Endodermal cell (in vitro differentiated cells): ENCODE measurements at regions not wholly inside any gene's neighbourhood (a gene's known extent, or its start where the extent isn't known, plus 50 kb on each side); places are given as distances from the start of the nearest gene placed in this dataset.

Source experiments
- DNase-seq: peaks from one replicate; pipeline ENCODE4 v3.0.0-alpha.2; 2017
- H3K27ac ChIP-seq: 2 replicates; pipeline ENCODE4 v1.5.1; 2013; ENCODE audit warnings: mild to moderate bottlenecking, low read depth, low read length, moderate library complexity
- H3K27me3 ChIP-seq: 2 replicates; pipeline ENCODE4 v1.6.1; 2013; ENCODE audit warnings: mild to moderate bottlenecking, low read length, moderate library complexity; ENCODE audit not compliant: insufficient read depth, control insufficient read depth, poor library complexity, severe bottlenecking
- H3K36me3 ChIP-seq: 2 replicates; pipeline ENCODE4 v1.7.0; 2013; ENCODE audit warnings: mild to moderate bottlenecking, low read length, moderate library complexity; ENCODE audit not compliant: control insufficient read depth, insufficient read depth
- H3K4me1 ChIP-seq: one replicate; pipeline ENCODE4 v1.7.0; 2013; ENCODE audit warnings: low read length; ENCODE audit not compliant: control insufficient read depth, insufficient read depth
- H3K4me3 ChIP-seq: 2 replicates; pipeline ENCODE4 v1.5.1; 2013; ENCODE audit warnings: mild to moderate bottlenecking, low read length, moderate library complexity
- H3K9ac ChIP-seq: 2 replicates; pipeline ENCODE4 v1.6.1; 2013; ENCODE audit warnings: mild to moderate bottlenecking, low read length, moderate library complexity; ENCODE audit not compliant: poor library complexity, severe bottlenecking; ENCODE audit errors: extremely low read depth
- H3K9me3 ChIP-seq: 2 replicates; pipeline ENCODE4 v1.6.1; 2013; ENCODE audit warnings: mild to moderate bottlenecking, low read length, moderate library complexity; ENCODE audit not compliant: control insufficient read depth
- H3K27ac Mint-ChIP-seq: 2 replicates; pipeline ENCODE4 v1.8.0; 2020; ENCODE audit warnings: mixed read lengths
- H3K27me3 Mint-ChIP-seq: 2 replicates; pipeline ENCODE4 v1.8.0; 2021; ENCODE audit warnings: mild to moderate bottlenecking, mixed read lengths; ENCODE audit not compliant: insufficient read depth
- H3K36me3 Mint-ChIP-seq: 2 replicates; pipeline ENCODE4 v1.8.0; 2020; ENCODE audit warnings: low read depth, mixed read lengths
- H3K4me1 Mint-ChIP-seq: 2 replicates; pipeline ENCODE4 v1.8.0; 2020; ENCODE audit warnings: mixed read lengths
- H3K4me3 Mint-ChIP-seq: 2 replicates; pipeline ENCODE4 v1.8.0; 2020; ENCODE audit warnings: mild to moderate bottlenecking, moderate library complexity, mixed read lengths
- H3K9me3 Mint-ChIP-seq: 2 replicates; pipeline ENCODE4 v1.8.0; 2020; ENCODE audit warnings: mild to moderate bottlenecking, mixed read lengths
- WGBS, 2 experiments: methylation state at CpG; one replicate each; pipeline versions ENCODE4 v1.1.5 to v1.1.7; 2013; ENCODE audit warnings: missing lambda C conversion rate in 2 of 2, mixed read lengths in 1 of 2; ENCODE audit not compliant: insufficient coverage in 1 of 2, insufficient read length in 1 of 2; 5-methylcytosine and 5-hydroxymethylcytosine counted together
- TF ChIP-seq, protein P1 (sequence below): fragments of 200-600 bp; sonication (generic); conservative IDR thresholded peaks from 2 replicates; pipeline ENCODE4 v1.5.0; 2021; ENCODE audit warnings: antibody characterized with exemption, mild to moderate bottlenecking

DNA sequence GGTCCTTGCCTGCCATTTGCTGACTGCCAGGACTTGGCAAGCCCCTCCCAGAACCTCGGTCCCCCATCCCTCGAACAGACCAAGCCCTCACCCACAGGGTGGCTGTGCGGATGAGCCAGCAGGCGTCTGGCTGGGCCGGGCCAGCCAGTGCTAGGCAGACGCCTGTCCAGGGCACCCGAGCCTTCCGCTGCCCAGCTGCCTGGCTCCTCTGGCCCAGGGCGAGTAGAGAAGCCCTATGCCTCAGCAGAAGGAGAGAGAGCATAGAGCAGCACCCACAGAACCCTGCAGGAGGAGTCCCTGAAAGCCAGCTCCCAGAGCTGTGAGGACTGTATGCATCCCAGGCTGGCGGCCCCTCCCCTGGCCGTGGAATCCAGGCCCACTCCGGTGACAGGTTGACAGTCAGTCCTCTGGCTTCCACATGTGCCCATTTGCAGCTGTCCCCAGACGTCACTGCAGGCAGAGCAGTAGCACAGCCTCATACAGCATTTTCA, 62.1 kb upstream of the GLI2 start:
- no peaks in the 10 kb centered on the region for H3K4me1 Mint-ChIP-seq
- Histone ChIP-seq H3K4me3 (no peak overlapping the region), H3K9me3 (no peaks in the 10 kb centered on the region), H3K9ac (no peak overlapping the region), H3K36me3 (no peaks in the 10 kb centered on the region), H3K27ac (no peak overlapping the region), H3K4me1 (no peaks in the 10 kb centered on the region), H3K27me3 (peaks cover 28% of the 10 kb centered on the region)
- TF ChIP-seq, protein P1, sequence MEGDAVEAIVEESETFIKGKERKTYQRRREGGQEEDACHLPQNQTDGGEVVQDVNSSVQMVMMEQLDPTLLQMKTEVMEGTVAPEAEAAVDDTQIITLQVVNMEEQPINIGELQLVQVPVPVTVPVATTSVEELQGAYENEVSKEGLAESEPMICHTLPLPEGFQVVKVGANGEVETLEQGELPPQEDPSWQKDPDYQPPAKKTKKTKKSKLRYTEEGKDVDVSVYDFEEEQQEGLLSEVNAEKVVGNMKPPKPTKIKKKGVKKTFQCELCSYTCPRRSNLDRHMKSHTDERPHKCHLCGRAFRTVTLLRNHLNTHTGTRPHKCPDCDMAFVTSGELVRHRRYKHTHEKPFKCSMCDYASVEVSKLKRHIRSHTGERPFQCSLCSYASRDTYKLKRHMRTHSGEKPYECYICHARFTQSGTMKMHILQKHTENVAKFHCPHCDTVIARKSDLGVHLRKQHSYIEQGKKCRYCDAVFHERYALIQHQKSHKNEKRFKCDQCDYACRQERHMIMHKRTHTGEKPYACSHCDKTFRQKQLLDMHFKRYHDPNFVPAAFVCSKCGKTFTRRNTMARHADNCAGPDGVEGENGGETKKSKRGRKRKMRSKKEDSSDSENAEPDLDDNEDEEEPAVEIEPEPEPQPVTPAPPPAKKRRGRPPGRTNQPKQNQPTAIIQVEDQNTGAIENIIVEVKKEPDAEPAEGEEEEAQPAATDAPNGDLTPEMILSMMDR, result no peak
- H3K9me3 Mint-ChIP-seq, result no peaks in the 10 kb centered on the region
- no peak overlapping the region for H3K27ac Mint-ChIP-seq
- WGBS, 2 experiments, result 85 to 87% methylated on average over 7 to 13 of the region's 13 CpGs
- H3K36me3 Mint-ChIP-seq, result no peaks in the 10 kb centered on the region
- no peak for DNase-seq
- peaks cover 68% of the 10 kb centered on the region for H3K27me3 Mint-ChIP-seq
- no peak overlapping the region for H3K4me3 Mint-ChIP-seq

DNA sequence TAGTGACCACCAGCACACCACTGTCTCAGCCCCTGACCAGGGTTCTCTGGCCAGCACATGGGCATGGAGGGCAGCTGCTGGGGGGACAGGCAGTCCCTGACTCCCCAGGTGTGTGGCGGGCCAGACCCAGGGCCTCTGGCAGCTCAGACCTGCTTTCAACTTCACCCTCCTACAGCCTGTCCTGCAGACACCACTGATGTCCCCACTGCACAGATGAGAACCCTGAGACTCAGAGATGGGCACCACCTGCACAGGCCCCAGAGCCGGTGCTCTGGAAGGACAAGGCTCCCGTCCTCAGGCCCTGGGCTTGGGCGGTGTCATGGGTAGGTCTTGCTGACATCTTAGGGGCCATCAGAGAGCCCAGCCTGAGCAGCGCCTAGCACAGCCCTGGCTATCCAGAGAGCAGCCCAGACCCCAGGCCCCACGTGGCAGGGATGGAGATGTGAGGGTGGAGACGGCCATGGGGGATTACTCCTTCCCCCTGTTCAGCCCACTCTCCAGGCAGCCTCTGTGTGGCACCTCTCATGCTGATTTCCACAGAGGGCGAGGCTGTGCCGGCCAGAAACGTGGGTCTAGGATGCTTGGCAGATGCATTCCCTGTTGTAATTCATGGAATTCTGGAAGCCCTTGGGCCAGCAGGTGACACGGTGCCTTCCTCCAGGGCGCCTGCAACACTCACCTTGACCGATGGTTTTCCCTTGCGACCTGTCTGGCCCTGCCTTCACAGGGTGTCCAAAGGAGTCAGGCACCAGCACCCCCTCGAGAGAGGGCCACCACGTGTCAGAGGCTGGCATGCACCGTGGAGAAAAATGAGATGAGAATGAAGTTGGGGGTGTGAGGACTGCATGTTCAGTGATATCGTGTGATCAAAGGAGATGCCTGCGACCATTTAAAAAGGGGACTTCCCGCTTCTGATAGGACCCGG, 61.2 kb upstream of the GLI2 start:
- no peak overlapping the region for H3K4me3 Mint-ChIP-seq
- no peaks in the 10 kb centered on the region for H3K36me3 Mint-ChIP-seq
- Histone ChIP-seq H3K27me3 (peaks cover 32% of the 10 kb centered on the region), H3K36me3 (no peaks in the 10 kb centered on the region), H3K9me3 (no peaks in the 10 kb centered on the region), H3K9ac (no peak overlapping the region), H3K4me1 (no peaks in the 10 kb centered on the region), H3K4me3 (no peak overlapping the region), H3K27ac (no peak overlapping the region)
- H3K4me1 Mint-ChIP-seq, result no peaks in the 10 kb centered on the region
- no peaks in the 10 kb centered on the region for H3K9me3 Mint-ChIP-seq
- no peak overlapping the region for H3K27ac Mint-ChIP-seq
- no peak for DNase-seq
- H3K27me3 Mint-ChIP-seq, result peaks cover 65% of the 10 kb centered on the region
- 85 to 89% methylated on average over 12 to 21 of the region's 21 CpGs for WGBS, 2 experiments
- TF ChIP-seq, protein P1, result no peak

GRCh38 chr2:120675460-120676130, 60.1 kb upstream of the GLI2 start:
- H3K27me3 ChIP-seq, result peaks cover 27% of the 10 kb centered on the region
- no peaks in the 10 kb centered on the region for H3K36me3 ChIP-seq
- TF ChIP-seq, protein P1, result peak; percentile 91
- WGBS, 2 experiments, result 53 to 68% methylated on average over 9 to 26 of the region's 26 CpGs
- Mint-ChIP-seq H3K27me3 (peaks cover 59% of the 10 kb centered on the region), H3K27ac (no peak overlapping the region), H3K9me3 (no peaks in the 10 kb centered on the region), H3K36me3 (no peaks in the 10 kb centered on the region), H3K4me1 (no peaks in the 10 kb centered on the region), H3K4me3 (no peak overlapping the region)
- H3K9me3 ChIP-seq, result no peaks in the 10 kb centered on the region
- no peak overlapping the region for H3K4me3 ChIP-seq
- H3K4me1 ChIP-seq, result no peaks in the 10 kb centered on the region
- no peak overlapping the region for H3K9ac ChIP-seq
- no peak overlapping the region for H3K27ac ChIP-seq
- peak; percentile 93 for DNase-seq
